ENCODE measurements at regions not wholly inside any gene's neighbourhood (a gene's known extent, or its start where the extent isn't known, plus 50 kb on each side); places are given as distances from the start of the nearest gene placed in this dataset.

GRCh38 chr20:59437601-59438031 lies 137.2 kb downstream of the EDN3 start:
- H3K27ac ChIP-seq: no peak overlapping the region
- WGBS, 2 donors: 77% methylated on average over 13 of the region's 13 CpGs
- DNase-seq: no peak
- H3K27me3 ChIP-seq: no peaks in the 10 kb centered on the region
- no peaks in the 10 kb centered on the region for H3K36me3 ChIP-seq
- no peaks in the 10 kb centered on the region for H3K9me3 ChIP-seq
- intact Hi-C loops (cut with DNase I): no loop called here
- no peak overlapping the region for H3K4me3 ChIP-seq (replicated peaks in 1 of 3)
- TF ChIP-seq POLR2A (IDR thresholded peaks at IDR 0.05): no peak
- TF ChIP-seq, protein P1, sequence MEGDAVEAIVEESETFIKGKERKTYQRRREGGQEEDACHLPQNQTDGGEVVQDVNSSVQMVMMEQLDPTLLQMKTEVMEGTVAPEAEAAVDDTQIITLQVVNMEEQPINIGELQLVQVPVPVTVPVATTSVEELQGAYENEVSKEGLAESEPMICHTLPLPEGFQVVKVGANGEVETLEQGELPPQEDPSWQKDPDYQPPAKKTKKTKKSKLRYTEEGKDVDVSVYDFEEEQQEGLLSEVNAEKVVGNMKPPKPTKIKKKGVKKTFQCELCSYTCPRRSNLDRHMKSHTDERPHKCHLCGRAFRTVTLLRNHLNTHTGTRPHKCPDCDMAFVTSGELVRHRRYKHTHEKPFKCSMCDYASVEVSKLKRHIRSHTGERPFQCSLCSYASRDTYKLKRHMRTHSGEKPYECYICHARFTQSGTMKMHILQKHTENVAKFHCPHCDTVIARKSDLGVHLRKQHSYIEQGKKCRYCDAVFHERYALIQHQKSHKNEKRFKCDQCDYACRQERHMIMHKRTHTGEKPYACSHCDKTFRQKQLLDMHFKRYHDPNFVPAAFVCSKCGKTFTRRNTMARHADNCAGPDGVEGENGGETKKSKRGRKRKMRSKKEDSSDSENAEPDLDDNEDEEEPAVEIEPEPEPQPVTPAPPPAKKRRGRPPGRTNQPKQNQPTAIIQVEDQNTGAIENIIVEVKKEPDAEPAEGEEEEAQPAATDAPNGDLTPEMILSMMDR (IDR thresholded peaks at IDR 0.05): no peak
- no peaks in the 10 kb centered on the region for H3K4me1 ChIP-seq

- no peak overlapping the region for H3K27ac ChIP-seq
- H3K27me3 ChIP-seq: no peaks in the 10 kb centered on the region
- no peaks in the 10 kb centered on the region for H3K9me3 ChIP-seq
- H3K4me1 ChIP-seq: no peaks in the 10 kb centered on the region
- intact Hi-C loops (cut with DNase I): no loop called here
- 90 to 91% methylated on average over 4 of the region's 4 CpGs for WGBS, 2 donors
- H3K36me3 ChIP-seq: no peaks in the 10 kb centered on the region
- no peak overlapping the region for H3K4me3 ChIP-seq (replicated peaks in 1 of 3)
- DNase-seq: no peak
- TF ChIP-seq, protein P1 (IDR thresholded peaks at IDR 0.05): no peak
- TF ChIP-seq POLR2A (IDR thresholded peaks at IDR 0.05): no peak
These were observed 137.8 kb downstream of the EDN3 start for GRCh38 chr20:59438201-59438600.

DNA sequence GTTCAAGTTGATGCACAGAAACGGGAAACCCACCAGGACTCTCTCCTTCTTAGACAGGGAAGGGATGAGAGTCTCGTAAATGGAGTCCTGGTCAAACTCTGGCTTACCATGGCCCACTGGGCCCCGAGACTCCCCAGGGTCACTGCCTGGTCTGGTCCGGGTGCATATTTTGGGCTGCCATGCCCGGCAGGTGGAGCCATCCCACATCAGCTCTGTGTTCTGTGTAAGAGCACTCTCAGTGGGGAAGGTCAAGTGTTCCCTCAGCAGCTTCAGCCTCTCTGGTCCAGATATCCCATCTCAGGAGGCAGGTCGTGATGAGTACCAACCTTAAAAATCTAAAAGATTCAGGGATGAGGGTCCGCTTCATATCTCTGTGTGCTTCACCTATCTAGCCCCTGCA lies 138.8 kb downstream of the EDN3 start:
- Histone ChIP-seq H3K4me3 (replicated peaks in 1 of 3) (no peak overlapping the region), H3K27ac (no peak overlapping the region), H3K27me3 (no peaks in the 10 kb centered on the region), H3K9me3 (no peaks in the 10 kb centered on the region), H3K36me3 (no peaks in the 10 kb centered on the region), H3K4me1 (no peaks in the 10 kb centered on the region)
- WGBS, 2 donors: 74 to 82% methylated on average over 7 of the region's 7 CpGs
- no peak for DNase-seq
- intact Hi-C loops (cut with DNase I): no loop called here
- no peak for TF ChIP-seq POLR2A (IDR thresholded peaks at IDR 0.05)
- TF ChIP-seq, protein P1 (IDR thresholded peaks at IDR 0.05): no peak

DNA sequence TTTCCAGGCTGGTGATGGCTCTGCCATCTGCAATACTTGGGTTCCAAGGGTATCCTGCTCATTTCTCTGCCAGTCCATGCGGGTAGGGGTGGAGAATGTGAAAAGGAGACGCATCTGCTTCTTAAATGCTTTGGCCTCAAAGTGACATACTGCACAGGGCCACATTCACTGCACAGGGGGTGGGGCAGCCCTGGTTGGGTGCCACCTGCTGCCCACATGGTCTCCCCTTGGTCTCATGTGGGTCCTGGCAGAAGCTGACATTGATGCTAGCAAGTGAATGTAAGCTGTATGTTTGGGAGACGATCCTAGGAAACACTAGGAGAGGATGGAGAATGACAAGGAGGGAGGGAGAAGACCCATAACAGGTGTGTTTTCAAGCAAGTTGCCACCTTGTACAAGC lies 140.9 kb downstream of the EDN3 start:
- TF ChIP-seq, protein P1 (IDR thresholded peaks at IDR 0.05): no peak
- no peak for TF ChIP-seq POLR2A (IDR thresholded peaks at IDR 0.05)
- no peaks in the 10 kb centered on the region for H3K9me3 ChIP-seq
- H3K27ac ChIP-seq: no peak overlapping the region
- no peak overlapping the region for H3K4me3 ChIP-seq (replicated peaks in 1 of 3)
- no peaks in the 10 kb centered on the region for H3K4me1 ChIP-seq
- intact Hi-C loops (cut with DNase I): no loop called here
- H3K27me3 ChIP-seq: no peaks in the 10 kb centered on the region
- 88 to 94% methylated on average over 2 to 3 of the region's 3 CpGs for WGBS, 2 donors
- DNase-seq: no peak
- no peaks in the 10 kb centered on the region for H3K36me3 ChIP-seq

- Histone ChIP-seq H3K27ac (no peak overlapping the region), H3K27me3 (no peaks in the 10 kb centered on the region)
- DNase-seq: no peak
These were observed 141.7 kb downstream of the EDN3 start for GRCh38 chr20:59441860-59442810.

More at GRCh38 chr20:59441860-59442810, 141.7 kb downstream of the EDN3 start:
- Histone ChIP-seq H3K4me1 (no peaks in the 10 kb centered on the region), H3K9me3 (no peaks in the 10 kb centered on the region), H3K4me3 (replicated peaks in 1 of 3) (no peak overlapping the region), H3K36me3 (no peaks in the 10 kb centered on the region)
- intact Hi-C loops (cut with DNase I): no loop called here
- WGBS, 2 donors: 74 to 83% methylated on average over 12 of the region's 12 CpGs
- TF ChIP-seq POLR2A (IDR thresholded peaks at IDR 0.05): no peak
- TF ChIP-seq, protein P1 (IDR thresholded peaks at IDR 0.05): no peak

All from thyroid gland (tissue), 4 donors.